GM12864 (cell line): ENCODE measurements at regions not wholly inside any gene's neighbourhood (a gene's known extent, or its start where the extent isn't known, plus 50 kb on each side); places are given as distances from the start of the nearest gene placed in this dataset.

ENCODE experiments used
- DNase-seq: peaks from one replicate; pipeline ENCODE4 v3.0.0-alpha.2; 2011; ENCODE audit warnings: low read depth
- H3K4me3 ChIP-seq: 2 replicates; pipeline ENCODE4 v1.5.1; 2011; ENCODE audit warnings: mild to moderate bottlenecking, low read depth, low read length, control low read depth
- CTCF ChIP-seq: IDR thresholded peaks from 2 replicates; pipeline ENCODE4 v1.5.1; 2011; ENCODE audit warnings: low read depth, mild to moderate bottlenecking, moderate library complexity, low read length, control low read depth, inconsistent platforms; ENCODE audit errors: missing control alignments

- DNase-seq: no peak
- no peak for TF ChIP-seq CTCF
- no peak overlapping the region for H3K4me3 ChIP-seq
Measured at GRCh38 chr2:67872481-67872880, 190.3 kb downstream of the C1D start.

- H3K4me3 ChIP-seq: no peak overlapping the region
- no peak for TF ChIP-seq CTCF
- no peak for DNase-seq
Measured at GRCh38 chr2:67873916-67874315, 188.9 kb downstream of the C1D start.

- TF ChIP-seq CTCF: no peak
- no peak overlapping the region for H3K4me3 ChIP-seq
- DNase-seq: no peak
Measured at GRCh38 chr2:67876176-67876575, 186.6 kb downstream of the C1D start.

- H3K4me3 ChIP-seq: no peak overlapping the region
- DNase-seq: no peak
- TF ChIP-seq CTCF: no peak
Measured at GRCh38 chr2:67877301-67877700, 185.5 kb downstream of the C1D start.

GRCh38 chr2:67878743-67879142 is 184.1 kb downstream of the C1D start:
- TF ChIP-seq CTCF: no peak

GRCh38 chr2:67879586-67880290 is 183.1 kb downstream of the C1D start:
- TF ChIP-seq CTCF: no peak
- no peak for DNase-seq

More at GRCh38 chr2:67878743-67879142, 184.1 kb downstream of the C1D start:
- H3K4me3 ChIP-seq: no peak overlapping the region
- no peak for DNase-seq

GRCh38 chr2:67880291-67880761 is 182.5 kb downstream of the C1D start:
- TF ChIP-seq CTCF: no peak
- H3K4me3 ChIP-seq: no peak overlapping the region
- DNase-seq: no peak

More at GRCh38 chr2:67879586-67880290, 183.1 kb downstream of the C1D start:
- H3K4me3 ChIP-seq: no peak overlapping the region
